ENCODE measurements at regions not wholly inside any gene's neighbourhood (a gene's known extent, or its start where the extent isn't known, plus 50 kb on each side); places are given as distances from the start of the nearest gene placed in this dataset.
"Not testable (repeated sequence)": the region's sequence is repeated elsewhere in the genome, so short reads cannot be mapped to it uniquely, and the experiment has no call there.

- no peak for DNase-seq
Measured at GRCh38 chr2:155513248-155513647, 814.8 kb downstream of the KCNJ3 start.

- no peak for DNase-seq
Measured at GRCh38 chr2:155502766-155503165, 804.3 kb downstream of the KCNJ3 start.

- no peak for DNase-seq
Measured at GRCh38 chr2:155498106-155498505, 799.6 kb downstream of the KCNJ3 start.

- no peak for DNase-seq
Measured at GRCh38 chr2:155494744-155495143, 796.2 kb downstream of the KCNJ3 start.

GRCh38 chr2:155485141-155485842 lies 786.8 kb downstream of the KCNJ3 start:
- no peak for DNase-seq

GRCh38 chr2:155481141-155481540 lies 782.6 kb downstream of the KCNJ3 start:
- DNase-seq, result no peak

GRCh38 chr2:155472018-155472417 lies 773.5 kb downstream of the KCNJ3 start:
- DNase-seq, result not testable (repeated sequence)

GRCh38 chr2:155456222-155456621 lies 757.7 kb downstream of the KCNJ3 start:
- no peak for DNase-seq

GRCh38 chr2:155442755-155443372 lies 744.4 kb downstream of the KCNJ3 start:
- DNase-seq, result no peak

- no peak for DNase-seq
Measured at GRCh38 chr2:155442088-155442487, 743.6 kb downstream of the KCNJ3 start.

GRCh38 chr2:155431004-155431507 lies 732.6 kb downstream of the KCNJ3 start:
- no peak for DNase-seq

- DNase-seq, result no peak
Measured at GRCh38 chr2:155427470-155427869, 729.0 kb downstream of the KCNJ3 start.

- no peak for DNase-seq
Measured at GRCh38 chr2:155424518-155424917, 726.0 kb downstream of the KCNJ3 start.

- no peak for DNase-seq
Measured at GRCh38 chr2:155418753-155419152, 720.3 kb downstream of the KCNJ3 start.

- DNase-seq, result no peak
Measured at GRCh38 chr2:155412598-155412997, 714.1 kb downstream of the KCNJ3 start.

- no peak for DNase-seq
Measured at GRCh38 chr2:155404433-155405002, 706.0 kb downstream of the KCNJ3 start.

- no peak for DNase-seq
Measured at GRCh38 chr2:155393406-155393805, 694.9 kb downstream of the KCNJ3 start.

GRCh38 chr2:155391613-155392130 lies 693.2 kb downstream of the KCNJ3 start:
- no peak for DNase-seq

- DNase-seq, result no peak
Measured at GRCh38 chr2:155389224-155389623, 690.7 kb downstream of the KCNJ3 start.

GRCh38 chr2:155384555-155385123 lies 686.1 kb downstream of the KCNJ3 start:
- DNase-seq, result no peak

GRCh38 chr2:155382776-155383175 lies 684.3 kb downstream of the KCNJ3 start:
- DNase-seq, result no peak

GRCh38 chr2:155381436-155381835 lies 682.9 kb downstream of the KCNJ3 start:
- DNase-seq, result no peak

- no peak for DNase-seq
Measured at GRCh38 chr2:155379494-155379893, 681.0 kb downstream of the KCNJ3 start.

Measured in stimulated activated CD4-positive, alpha-beta T cell treated with anti-CD3 and anti-CD28 coated beads, Interleukin-4, amount 100 ng/mL, for 4 hours (primary cell).